Activated CD8-positive, alpha-beta T cell treated with anti-CD3 and anti-CD28 coated beads for 36 hours (primary cell): ENCODE measurements at regions not wholly inside any gene's neighbourhood (a gene's known extent, or its start where the extent isn't known, plus 50 kb on each side); places are given as distances from the start of the nearest gene placed in this dataset.

Experiments used
- ATAC-seq: fragments of 200-7000 bp; cut with Tn5 transposase; one replicate; pipeline ENCODE4 v1.10.0; 2021; ENCODE audit warnings: mild to moderate bottlenecking, moderate library complexity
- CTCF ChIA-PET: fragments of 350-600 bp; sonication (Branson Sonifier 250); formaldehyde crosslinking; loops from one replicate; lab custom pipeline; 2021; ENCODE audit warnings: antibody characterized with exemption; lab: Charles Lee
- POLR2A ChIA-PET: fragments of 350-600 bp; sonication (Branson Sonifier 250); formaldehyde crosslinking; loops from one replicate; lab custom pipeline; 2021; ENCODE audit warnings: antibody characterized with exemption; lab: Charles Lee
- DNase-seq: peaks from one replicate; pipeline ENCODE4 v3.0.0-alpha.2; 2020
- H3K27ac Mint-ChIP-seq: one replicate; pipeline ENCODE4 v1.8.0; 2021; ENCODE audit warnings: mild to moderate bottlenecking, mixed read lengths
- H3K27me3 Mint-ChIP-seq: one replicate; pipeline ENCODE4 v1.8.0; 2021; ENCODE audit warnings: mixed read lengths
- H3K36me3 Mint-ChIP-seq: one replicate; pipeline ENCODE4 v1.8.0; 2021; ENCODE audit warnings: low read depth, mixed read lengths
- H3K4me1 Mint-ChIP-seq: one replicate; pipeline ENCODE4 v1.8.0; 2021; ENCODE audit warnings: low read depth, mixed read lengths
- H3K4me3 Mint-ChIP-seq: one replicate; pipeline ENCODE4 v1.8.0; 2021; ENCODE audit warnings: mild to moderate bottlenecking, moderate library complexity, mixed read lengths
- H3K9me3 Mint-ChIP-seq: one replicate; pipeline ENCODE4 v1.8.0; 2021; ENCODE audit warnings: mixed read lengths
- CTCF ChIP-seq: fragments of 200-600 bp; IDR thresholded peaks from one replicate; pipeline ENCODE4 v1.8.0; 2022; ENCODE audit warnings: antibody characterized with exemption, mild to moderate bottlenecking
- intact Hi-C: fragments of 100-400 bp; cut with micrococcal nuclease; formaldehyde crosslinking; loops from one replicate; pipeline ENCODE4 v1.10.0; 2022

- POLR2A ChIA-PET: no interaction called here
Measured at GRCh38 chr6:139912735-139913400, 538.4 kb upstream of the CITED2 start.

GRCh38 chr6:139909992-139910391, 535.5 kb upstream of the CITED2 start:
- ATAC-seq: no peak
- Mint-ChIP-seq H3K36me3 (no peaks in the 10 kb centered on the region), H3K27ac (no peak overlapping the region), H3K4me3 (no peak overlapping the region), H3K27me3 (peaks cover 6% of the 10 kb centered on the region), H3K9me3 (no peaks in the 10 kb centered on the region), H3K4me1 (no peaks in the 10 kb centered on the region)
- ChIA-PET CTCF (no interaction called here), POLR2A (no interaction called here)
- intact Hi-C loops: no loop called here
- TF ChIP-seq CTCF: no peak
- no peak for DNase-seq

More at GRCh38 chr6:139912735-139913400, 538.4 kb upstream of the CITED2 start:
- H3K36me3 Mint-ChIP-seq: no peaks in the 10 kb centered on the region
- no peak for ATAC-seq
- peaks cover 5% of the 10 kb centered on the region for H3K27me3 Mint-ChIP-seq
- no peaks in the 10 kb centered on the region for H3K4me1 Mint-ChIP-seq
- H3K27ac Mint-ChIP-seq: no peak overlapping the region
- DNase-seq: no peak
- CTCF ChIA-PET: interaction anchor here (1.7 kb wide), 1 partner anchor 10 kb away, joined by 7 read pairs; no protein-coding TSS in a partner anchor
- TF ChIP-seq CTCF: no peak
- no peaks in the 10 kb centered on the region for H3K9me3 Mint-ChIP-seq
- intact Hi-C loops: no loop called here
- no peak overlapping the region for H3K4me3 Mint-ChIP-seq

- Mint-ChIP-seq H3K27ac (no peak overlapping the region), H3K4me1 (no peaks in the 10 kb centered on the region), H3K36me3 (no peaks in the 10 kb centered on the region), H3K9me3 (no peaks in the 10 kb centered on the region), H3K4me3 (no peak overlapping the region), H3K27me3 (peaks cover 8% of the 10 kb centered on the region)
- no peak for ATAC-seq
- ChIA-PET CTCF (interaction anchor here (0.8 kb wide), 1 partner anchor 12 kb away, joined by 3 read pairs; no protein-coding TSS in a partner anchor), POLR2A (no interaction called here)
- intact Hi-C loops: no loop called here
- no peak for TF ChIP-seq CTCF
- DNase-seq: no peak
Measured at GRCh38 chr6:139905404-139906052, 531.1 kb upstream of the CITED2 start.

- no peaks in the 10 kb centered on the region for H3K4me1 Mint-ChIP-seq
- ATAC-seq (no peak), DNase-seq (no peak)
- no peak overlapping the region for H3K27ac Mint-ChIP-seq
- TF ChIP-seq CTCF: no peak
- POLR2A ChIA-PET: no interaction called here
- no peak overlapping the region for H3K4me3 Mint-ChIP-seq
- intact Hi-C loops: no loop called here
- H3K27me3 Mint-ChIP-seq: peaks cover 5% of the 10 kb centered on the region
- no peaks in the 10 kb centered on the region for H3K9me3 Mint-ChIP-seq
- H3K36me3 Mint-ChIP-seq: no peaks in the 10 kb centered on the region
- CTCF ChIA-PET: interaction anchor here (0.8 kb wide), 1 partner anchor 13 kb away, joined by 3 read pairs; no protein-coding TSS in a partner anchor
Measured at GRCh38 chr6:139904568-139904967, 530.1 kb upstream of the CITED2 start.

- ChIA-PET POLR2A (no interaction called here), CTCF (no interaction called here)
- Mint-ChIP-seq H3K36me3 (no peaks in the 10 kb centered on the region), H3K4me3 (no peak overlapping the region), H3K9me3 (no peaks in the 10 kb centered on the region), H3K27ac (no peak overlapping the region), H3K4me1 (no peaks in the 10 kb centered on the region), H3K27me3 (peaks cover 5% of the 10 kb centered on the region)
- no peak for ATAC-seq
- intact Hi-C loops: no loop called here
- DNase-seq: no peak
- TF ChIP-seq CTCF: no peak
Measured at GRCh38 chr6:139904158-139904533, 529.7 kb upstream of the CITED2 start.
